Erythroblast (primary cell): ENCODE measurements at regions not wholly inside any gene's neighbourhood (a gene's known extent, or its start where the extent isn't known, plus 50 kb on each side); places are given as distances from the start of the nearest gene placed in this dataset.

ENCODE experiments used
- GATA1 ChIP-seq: IDR thresholded peaks from 2 replicates; pipeline ENCODE4 v1.6.1; 2011; ENCODE audit warnings: low read depth, mild to moderate bottlenecking, control low read depth, low read length, moderate library complexity
- POLR2A ChIP-seq: IDR thresholded peaks from 2 replicates; pipeline ENCODE4 v1.6.1; 2011; ENCODE audit warnings: mild to moderate bottlenecking, low read length

GRCh38 chr6:134560019-134560418, 242.1 kb upstream of the SGK1 start:
- no peak for TF ChIP-seq POLR2A
- TF ChIP-seq GATA1, result no peak
